HEK293 (cell line): ENCODE measurements at regions not wholly inside any gene's neighbourhood (a gene's known extent, or its start where the extent isn't known, plus 50 kb on each side); places are given as distances from the start of the nearest gene placed in this dataset.

Experiments used
- CTCF ChIP-seq: fragments of 450-650 bp; formaldehyde crosslinking; IDR thresholded peaks from 2 replicates; pipeline ENCODE4 v1.5.1; 2016; ENCODE audit warnings: missing biosample characterization, missing genetic modification characterization
- ELK4 ChIP-seq: IDR thresholded peaks from 2 replicates; pipeline ENCODE4 v1.6.1; 2011; ENCODE audit warnings: mild to moderate bottlenecking, low read depth, low read length, borderline replicate concordance
- TCF7L2 ChIP-seq: IDR thresholded peaks from 2 replicates; pipeline ENCODE4 v1.6.1; 2011; ENCODE audit warnings: low read depth, mild to moderate bottlenecking, inconsistent platforms, low read length, moderate library complexity, borderline replicate concordance
- ZNF114 ChIP-seq: fragments of 450-650 bp; formaldehyde crosslinking; IDR thresholded peaks from 2 replicates; pipeline ENCODE4 v1.5.0; 2017; ENCODE audit warnings: missing biosample characterization, missing genetic modification characterization
- ZNF274 ChIP-seq, 2 experiments: fragments of 200-500 bp in 1 of 2; fragments of 450-650 bp in 1 of 2; sonication (Bioruptor generic) in 1 of 2; formaldehyde crosslinking in 1 of 2; IDR thresholded peaks; 2 replicates each; pipeline versions ENCODE4 v1.5.1 to v1.6.1; 2014 to 2016; ENCODE audit warnings: borderline replicate concordance in 1 of 2, inconsistent platforms in 1 of 2, low read length in 1 of 2, missing biosample characterization in 1 of 2, missing genetic modification characterization in 1 of 2
- ZNF280C ChIP-seq: fragments of 450-650 bp; formaldehyde crosslinking; IDR thresholded peaks from 2 replicates; pipeline ENCODE4 v1.5.1; 2016; ENCODE audit warnings: missing biosample characterization, missing genetic modification characterization
- ZNF610 ChIP-seq: fragments of 450-650 bp; formaldehyde crosslinking; IDR thresholded peaks from 2 replicates; pipeline ENCODE4 v1.5.1; 2016; ENCODE audit warnings: missing biosample characterization, missing genetic modification characterization, borderline replicate concordance
- ZNF639 ChIP-seq: fragments of 450-650 bp; formaldehyde crosslinking; IDR thresholded peaks from 2 replicates; pipeline ENCODE4 v1.5.1; 2016; ENCODE audit warnings: missing biosample characterization, missing genetic modification characterization
- ZNF654 ChIP-seq: fragments of 450-650 bp; formaldehyde crosslinking; IDR thresholded peaks from 2 replicates; pipeline ENCODE4 v1.5.1; 2016; ENCODE audit warnings: low read depth, missing biosample characterization, missing genetic modification characterization
- ZNF777 ChIP-seq: fragments of 450-650 bp; formaldehyde crosslinking; IDR thresholded peaks from 2 replicates; pipeline ENCODE4 v1.5.1; 2017; ENCODE audit warnings: missing biosample characterization, missing genetic modification characterization, borderline replicate concordance
- ZNF830 ChIP-seq: fragments of 450-650 bp; IDR thresholded peaks from 2 replicates; pipeline ENCODE4 v1.5.0; 2018; ENCODE audit warnings: missing biosample characterization, missing genetic modification characterization, low read depth, mild to moderate bottlenecking, moderate library complexity
- ZNF837 ChIP-seq: fragments of 450-650 bp; formaldehyde crosslinking; IDR thresholded peaks from 2 replicates; pipeline ENCODE4 v1.5.1; 2016; ENCODE audit warnings: missing biosample characterization, missing genetic modification characterization

- no peak for TF ChIP-seq CTCF (tag by site-specific recombination)
- TF ChIP-seq ZNF610 (tag by site-specific recombination) = no peak
- no peak for TF ChIP-seq ZNF830 (tag by site-specific recombination)
- no peak for TF ChIP-seq ELK4
- TF ChIP-seq ZNF639 = no peak
- TF ChIP-seq ZNF280C (tag by site-specific recombination) = no peak
- no peak for TF ChIP-seq ZNF837 (tag by site-specific recombination)
- TF ChIP-seq ZNF654 (tag by site-specific recombination) = no peak
- TF ChIP-seq ZNF274 (IDR thresholded peaks at IDR 0.05; ENCODE audit: low read length) = no peak
- TF ChIP-seq ZNF274 (tag by site-specific recombination; IDR thresholded peaks at IDR 0.05; ENCODE audit: borderline replicate concordance) = no peak
- no peak for TF ChIP-seq ZNF777 (tag by site-specific recombination)
- TF ChIP-seq TCF7L2 = no peak
- TF ChIP-seq ZNF114 (tag by site-specific recombination) = no peak
Observed at GRCh38 chr12:58321414-58321813, 380.0 kb downstream of the ATP23 start.
